HEK293 (cell line): ENCODE measurements at regions not wholly inside any gene's neighbourhood (a gene's known extent, or its start where the extent isn't known, plus 50 kb on each side); places are given as distances from the start of the nearest gene placed in this dataset.
A peak's percentile ranks its signal among the peaks of the same experiment; 100 is the strongest.

ENCODE experiments used
- CTCF ChIA-PET: fragments of 350-600 bp; formaldehyde crosslinking; extraction: SDS; loops from one replicate; lab custom pipeline; 2021; ENCODE audit warnings: antibody characterized with exemption; lab: Yijun Ruan, JAX
- POLR2A ChIA-PET: fragments of 300-600 bp; formaldehyde crosslinking; extraction: SDS; loops from one replicate; lab custom pipeline; 2020; ENCODE audit warnings: antibody characterized with exemption, inconsistent platforms; lab: Yijun Ruan, JAX
- H3K27ac ChIP-seq: fragments of 200-500 bp; sonication (Bioruptor generic); 2 replicates; pipeline ENCODE4 v1.5.1; 2014; ENCODE audit warnings: low read depth, low read length, control low read depth, inconsistent platforms; ENCODE audit errors: extremely low read depth
- H3K36me3 ChIP-seq, 2 experiments: fragments of 200-500 bp in 1 of 2; sonication (Bioruptor generic) in 1 of 2; 1 replicate in 1 of 2; 2 replicates in 1 of 2; pipeline ENCODE4 v1.5.1; 2014 to 2017; ENCODE audit warnings: inconsistent platforms in 2 of 2, low read length in 2 of 2; ENCODE audit not compliant: control insufficient read depth in 2 of 2, insufficient read depth in 1 of 2
- H3K4me1 ChIP-seq: fragments of 200-500 bp; sonication (Bioruptor generic); 2 replicates; pipeline ENCODE4 v1.5.1; 2014; ENCODE audit warnings: mild to moderate bottlenecking, low read length, inconsistent platforms; ENCODE audit not compliant: control insufficient read depth, insufficient read depth
- H3K4me3 ChIP-seq: 2 replicates; pipeline ENCODE4 v1.5.1; 2011; ENCODE audit warnings: low read depth, mild to moderate bottlenecking, control low read depth, low read length, moderate library complexity
- H3K9me3 ChIP-seq: fragments of 200-500 bp; sonication (Bioruptor generic); 2 replicates; pipeline ENCODE4 v1.5.1; 2014; ENCODE audit warnings: low read depth, low read length, inconsistent platforms; ENCODE audit not compliant: control insufficient read depth, insufficient read depth
- BCL11A ChIP-seq: fragments of 450-650 bp; formaldehyde crosslinking; IDR thresholded peaks from 2 replicates; pipeline ENCODE4 v1.5.1; 2016; ENCODE audit warnings: low read depth, missing biosample characterization, missing genetic modification characterization
- KLF10 ChIP-seq: fragments of 450-650 bp; IDR thresholded peaks from 2 replicates; pipeline ENCODE4 v1.5.1; 2018; ENCODE audit warnings: missing biosample characterization, mild to moderate bottlenecking, missing genetic modification characterization
- MEIS1 ChIP-seq: sonication (generic); formaldehyde crosslinking; IDR thresholded peaks from 2 replicates; pipeline ENCODE4 v1.8.1; 2022; ENCODE audit warnings: missing genetic modification reagents, mild to moderate bottlenecking, borderline replicate concordance
- RBAK ChIP-seq: fragments of 450-650 bp; formaldehyde crosslinking; IDR thresholded peaks from 2 replicates; pipeline ENCODE4 v1.5.1; 2016; ENCODE audit warnings: missing biosample characterization, missing genetic modification characterization
- WT1 ChIP-seq: fragments of 450-650 bp; formaldehyde crosslinking; IDR thresholded peaks from 2 replicates; pipeline ENCODE4 v1.5.1; 2016; ENCODE audit warnings: missing biosample characterization, missing genetic modification characterization
- YY2 ChIP-seq: fragments of 450-650 bp; formaldehyde crosslinking; IDR thresholded peaks from 2 replicates; pipeline ENCODE4 v1.5.1; 2016; ENCODE audit warnings: missing biosample characterization, missing genetic modification characterization
- ZBTB26 ChIP-seq: fragments of 450-650 bp; formaldehyde crosslinking; optimal IDR thresholded peaks from 2 replicates; pipeline ENCODE3; 2016; ENCODE audit warnings: missing biosample characterization, mild to moderate bottlenecking, missing genetic modification characterization
- ZFHX2 ChIP-seq: fragments of 450-650 bp; formaldehyde crosslinking; conservative IDR thresholded peaks from 2 replicates; pipeline ENCODE4 v1.5.1; 2016; ENCODE audit warnings: missing biosample characterization, missing genetic modification characterization
- ZFP3 ChIP-seq: fragments of 450-650 bp; formaldehyde crosslinking; IDR thresholded peaks from 2 replicates; pipeline ENCODE4 v1.5.1; 2016; ENCODE audit warnings: low read depth, missing biosample characterization, missing genetic modification characterization
- ZNF169 ChIP-seq: fragments of 450-650 bp; formaldehyde crosslinking; IDR thresholded peaks from 2 replicates; pipeline ENCODE4 v1.5.1; 2016; ENCODE audit warnings: missing biosample characterization, missing genetic modification characterization
- ZNF174 ChIP-seq: fragments of 450-650 bp; formaldehyde crosslinking; IDR thresholded peaks from 2 replicates; pipeline ENCODE4 v1.5.0; 2017; ENCODE audit warnings: missing biosample characterization, mild to moderate bottlenecking, missing genetic modification characterization
- ZNF23 ChIP-seq: fragments of 450-650 bp; formaldehyde crosslinking; IDR thresholded peaks from 2 replicates; pipeline ENCODE4 v1.5.1; 2016; ENCODE audit warnings: missing biosample characterization, missing genetic modification characterization, borderline replicate concordance
- ZNF239 ChIP-seq: fragments of 450-650 bp; formaldehyde crosslinking; IDR thresholded peaks from 2 replicates; pipeline ENCODE4 v1.5.1; 2016; ENCODE audit warnings: missing biosample characterization, missing genetic modification characterization
- ZNF362 ChIP-seq: fragments of 450-650 bp; formaldehyde crosslinking; IDR thresholded peaks from 2 replicates; pipeline ENCODE4 v1.5.1; 2016; ENCODE audit warnings: missing biosample characterization, missing genetic modification characterization
- ZNF423 ChIP-seq: fragments of 450-650 bp; formaldehyde crosslinking; IDR thresholded peaks from 2 replicates; pipeline ENCODE4 v1.5.1; 2016; ENCODE audit warnings: missing biosample characterization, missing genetic modification characterization
- ZNF510 ChIP-seq: fragments of 450-650 bp; formaldehyde crosslinking; IDR thresholded peaks from 2 replicates; pipeline ENCODE4 v1.5.1; 2018; ENCODE audit warnings: mild to moderate bottlenecking, missing genetic modification characterization, missing biosample characterization; ENCODE audit not compliant: insufficient replicate concordance
- ZNF518A ChIP-seq: fragments of 450-650 bp; formaldehyde crosslinking; conservative IDR thresholded peaks from 2 replicates; pipeline ENCODE4 v1.5.1; 2016; ENCODE audit warnings: low read depth, missing biosample characterization, missing genetic modification characterization
- ZNF548 ChIP-seq: fragments of 450-650 bp; formaldehyde crosslinking; IDR thresholded peaks from 2 replicates; pipeline ENCODE4 v1.5.1; 2016; ENCODE audit warnings: missing biosample characterization, missing genetic modification characterization
- ZNF558 ChIP-seq: fragments of 450-650 bp; formaldehyde crosslinking; IDR thresholded peaks from 2 replicates; pipeline ENCODE4 v1.5.1; 2016; ENCODE audit warnings: missing biosample characterization, missing genetic modification characterization
- ZNF629 ChIP-seq: fragments of 450-650 bp; formaldehyde crosslinking; IDR thresholded peaks from 2 replicates; pipeline ENCODE4 v1.5.1; 2017; ENCODE audit warnings: missing biosample characterization, missing genetic modification characterization
- ZNF837 ChIP-seq: fragments of 450-650 bp; formaldehyde crosslinking; IDR thresholded peaks from 2 replicates; pipeline ENCODE4 v1.5.1; 2016; ENCODE audit warnings: missing biosample characterization, missing genetic modification characterization

GRCh38 chr5:126234563-126235195, 188.5 kb upstream of the GRAMD2B start (continued):
- TF ChIP-seq ZNF518A = no peak
- no peak for TF ChIP-seq BCL11A (tag by site-specific recombination)

GRCh38 chr5:126235628-126236027, 187.6 kb upstream of the GRAMD2B start:
- Histone ChIP-seq H3K27ac (no peak overlapping the region), H3K36me3 (no peaks in the 10 kb centered on the region), H3K4me1 (no peaks in the 10 kb centered on the region), H3K4me3 (no peak overlapping the region), H3K9me3 (no peaks in the 10 kb centered on the region)
- ChIA-PET CTCF (interaction anchor here (0.7 to 1.1 kb wide), 2 partner anchors 24 to 93 kb away, joined by 3 to 4 read pairs; no protein-coding TSS in a partner anchor), POLR2A (no interaction called here)
- TF ChIP-seq MEIS1 (CRISPR knock-in tag) (no peak), ZNF239 (tag by site-specific recombination) (no peak), KLF10 (tag by site-specific recombination) (no peak), ZNF510 (tag by site-specific recombination) (no peak), ZFHX2 (0 out of 2 replicates have a peak, but pooled peaks have one; percentile 9), ZNF558 (tag by site-specific recombination) (no peak), ZFP3 (no peak)

- ChIA-PET CTCF (interaction anchor here (0.6 to 1.3 kb wide), 2 partner anchors 24 to 78 kb away, joined by 3 to 6 read pairs; no protein-coding TSS in a partner anchor), POLR2A (no interaction called here)
- no peaks in the 10 kb centered on the region for H3K9me3 ChIP-seq
- no peaks in the 10 kb centered on the region for H3K36me3 ChIP-seq
- H3K4me3 ChIP-seq = no peak overlapping the region
- H3K27ac ChIP-seq = no peak overlapping the region
- H3K4me1 ChIP-seq = 0 out of 2 replicates have a peak, but pooled peaks cover 2% of the 10 kb centered on the region
- TF ChIP-seq ZNF548 (tag by site-specific recombination) = no peak
- TF ChIP-seq RBAK = no peak
- TF ChIP-seq ZNF362 (tag by site-specific recombination) = no peak
- no peak for TF ChIP-seq ZNF423 (tag by site-specific recombination)
- no peak for TF ChIP-seq WT1
- TF ChIP-seq ZFP3 = no peak
- TF ChIP-seq ZNF518A = no peak
- TF ChIP-seq ZNF169 = no peak
- no peak for TF ChIP-seq ZBTB26 (tag by site-specific recombination)
- no peak for TF ChIP-seq YY2
- TF ChIP-seq ZNF837 = no peak
- no peak for TF ChIP-seq ZNF629 (tag by site-specific recombination)
- no peak for TF ChIP-seq ZNF23 (tag by site-specific recombination)
- no peak for TF ChIP-seq ZNF174 (tag by site-specific recombination)
Observed at GRCh38 chr5:126236994-126237393, 186.2 kb upstream of the GRAMD2B start.
